ENCODE measurements at regions not wholly inside any gene's neighbourhood (a gene's known extent, or its start where the extent isn't known, plus 50 kb on each side); places are given as distances from the start of the nearest gene placed in this dataset.
"Not testable (repeated sequence)": the region's sequence is repeated elsewhere in the genome, so short reads cannot be mapped to it uniquely, and the experiment has no call there.

- no peaks in the 10 kb centered on the region for H3K27me3 Mint-ChIP-seq (ENCODE audit: insufficient read depth)
- no peak overlapping the region for H3K27ac Mint-ChIP-seq
- no peak for DNase-seq
- H3K4me1 Mint-ChIP-seq (ENCODE audit: low read depth): no peaks in the 10 kb centered on the region
- no peak for TF ChIP-seq CTCF (IDR thresholded peaks at IDR 0.05)
- H3K4me3 Mint-ChIP-seq: no peak overlapping the region
- H3K36me3 Mint-ChIP-seq (ENCODE audit: low read depth): no peaks in the 10 kb centered on the region
- H3K9me3 Mint-ChIP-seq: peaks cover 39% of the 10 kb centered on the region
Observed at GRCh38 chr4:159910721-159911120, 807.8 kb downstream of the RAPGEF2 start.

- DNase-seq: no peak
- Mint-ChIP-seq H3K27ac (no peak overlapping the region), H3K9me3 (peaks cover 38% of the 10 kb centered on the region), H3K4me1 (ENCODE audit: low read depth) (no peaks in the 10 kb centered on the region), H3K27me3 (ENCODE audit: insufficient read depth) (no peaks in the 10 kb centered on the region), H3K36me3 (ENCODE audit: low read depth) (no peaks in the 10 kb centered on the region), H3K4me3 (no peak overlapping the region)
- TF ChIP-seq CTCF (IDR thresholded peaks at IDR 0.05): no peak
Observed at GRCh38 chr4:159922119-159922518, 819.2 kb downstream of the RAPGEF2 start.

GRCh38 chr4:159925770-159926169 lies 822.9 kb downstream of the RAPGEF2 start:
- no peak for DNase-seq
- Mint-ChIP-seq H3K9me3 (peaks cover 37% of the 10 kb centered on the region), H3K4me1 (ENCODE audit: low read depth) (no peaks in the 10 kb centered on the region), H3K4me3 (no peak overlapping the region), H3K36me3 (ENCODE audit: low read depth) (no peaks in the 10 kb centered on the region), H3K27me3 (ENCODE audit: insufficient read depth) (no peaks in the 10 kb centered on the region), H3K27ac (no peak overlapping the region)
- TF ChIP-seq CTCF (IDR thresholded peaks at IDR 0.05): no peak

GRCh38 chr4:159926871-159927270 lies 824.0 kb downstream of the RAPGEF2 start:
- no peak for TF ChIP-seq CTCF (IDR thresholded peaks at IDR 0.05)
- Mint-ChIP-seq H3K27me3 (ENCODE audit: insufficient read depth) (no peaks in the 10 kb centered on the region), H3K4me1 (ENCODE audit: low read depth) (no peaks in the 10 kb centered on the region), H3K9me3 (peaks cover 37% of the 10 kb centered on the region), H3K27ac (no peak overlapping the region), H3K36me3 (ENCODE audit: low read depth) (no peaks in the 10 kb centered on the region), H3K4me3 (no peak overlapping the region)
- DNase-seq: no peak

GRCh38 chr4:159927781-159928180 lies 824.9 kb downstream of the RAPGEF2 start:
- Mint-ChIP-seq H3K4me1 (ENCODE audit: low read depth) (no peaks in the 10 kb centered on the region), H3K27ac (no peak overlapping the region), H3K36me3 (ENCODE audit: low read depth) (no peaks in the 10 kb centered on the region), H3K9me3 (peaks cover 44% of the 10 kb centered on the region), H3K27me3 (ENCODE audit: insufficient read depth) (no peaks in the 10 kb centered on the region), H3K4me3 (no peak overlapping the region)
- no peak for TF ChIP-seq CTCF (IDR thresholded peaks at IDR 0.05)
- DNase-seq: no peak

- H3K27ac Mint-ChIP-seq; H3K36me3 Mint-ChIP-seq (ENCODE audit: low read depth); DNase-seq; H3K4me3 Mint-ChIP-seq; H3K27me3 Mint-ChIP-seq (ENCODE audit: insufficient read depth); H3K4me1 Mint-ChIP-seq (ENCODE audit: low read depth): not testable (repeated sequence)
- H3K9me3 Mint-ChIP-seq: peaks cover 35% of the 10 kb centered on the region
Observed at GRCh38 chr4:159934602-159935001, 831.7 kb downstream of the RAPGEF2 start.
